HEK293 (cell line): ENCODE measurements at regions not wholly inside any gene's neighbourhood (a gene's known extent, or its start where the extent isn't known, plus 50 kb on each side); places are given as distances from the start of the nearest gene placed in this dataset.

Source experiments
- CTCF ChIA-PET: fragments of 350-600 bp; formaldehyde crosslinking; extraction: SDS; loops from one replicate; lab custom pipeline; 2021; ENCODE audit warnings: antibody characterized with exemption; lab: Yijun Ruan, JAX
- POLR2A ChIA-PET: fragments of 300-600 bp; formaldehyde crosslinking; extraction: SDS; loops from one replicate; lab custom pipeline; 2020; ENCODE audit warnings: antibody characterized with exemption, inconsistent platforms; lab: Yijun Ruan, JAX
- H3K27ac ChIP-seq: fragments of 200-500 bp; sonication (Bioruptor generic); 2 replicates; pipeline ENCODE4 v1.5.1; 2014; ENCODE audit warnings: low read depth, low read length, control low read depth, inconsistent platforms; ENCODE audit errors: extremely low read depth
- H3K36me3 ChIP-seq, 2 experiments: fragments of 200-500 bp in 1 of 2; sonication (Bioruptor generic) in 1 of 2; 1 replicate in 1 of 2; 2 replicates in 1 of 2; pipeline ENCODE4 v1.5.1; 2014 to 2017; ENCODE audit warnings: inconsistent platforms in 2 of 2, low read length in 2 of 2; ENCODE audit not compliant: control insufficient read depth in 2 of 2, insufficient read depth in 1 of 2
- H3K4me1 ChIP-seq: fragments of 200-500 bp; sonication (Bioruptor generic); 2 replicates; pipeline ENCODE4 v1.5.1; 2014; ENCODE audit warnings: mild to moderate bottlenecking, low read length, inconsistent platforms; ENCODE audit not compliant: control insufficient read depth, insufficient read depth
- H3K4me3 ChIP-seq: 2 replicates; pipeline ENCODE4 v1.5.1; 2011; ENCODE audit warnings: low read depth, mild to moderate bottlenecking, control low read depth, low read length, moderate library complexity
- H3K9me3 ChIP-seq: fragments of 200-500 bp; sonication (Bioruptor generic); 2 replicates; pipeline ENCODE4 v1.5.1; 2014; ENCODE audit warnings: low read depth, low read length, inconsistent platforms; ENCODE audit not compliant: control insufficient read depth, insufficient read depth
- GLI4 ChIP-seq: fragments of 450-650 bp; formaldehyde crosslinking; IDR thresholded peaks from 2 replicates; pipeline ENCODE4 v1.5.1; 2016; ENCODE audit warnings: missing biosample characterization, missing genetic modification characterization
- HOXA7 ChIP-seq: sonication (generic); formaldehyde crosslinking; IDR thresholded peaks from 2 replicates; pipeline ENCODE4 v1.8.1; 2022; ENCODE audit warnings: missing genetic modification reagents, borderline replicate concordance
- KLF1 ChIP-seq: fragments of 450-650 bp; formaldehyde crosslinking; IDR thresholded peaks from 2 replicates; pipeline ENCODE4 v1.5.1; 2016; ENCODE audit warnings: missing biosample characterization, missing genetic modification characterization
- KLF10 ChIP-seq: fragments of 450-650 bp; IDR thresholded peaks from 2 replicates; pipeline ENCODE4 v1.5.1; 2018; ENCODE audit warnings: missing biosample characterization, mild to moderate bottlenecking, missing genetic modification characterization
- KLF16 ChIP-seq: fragments of 450-650 bp; formaldehyde crosslinking; IDR thresholded peaks from 2 replicates; pipeline ENCODE4 v1.5.1; 2017; ENCODE audit warnings: missing biosample characterization, missing genetic modification characterization
- KLF17 ChIP-seq: fragments of 450-650 bp; formaldehyde crosslinking; IDR thresholded peaks from 2 replicates; pipeline ENCODE4 v1.5.1; 2016; ENCODE audit warnings: missing biosample characterization, missing genetic modification characterization
- SCRT2 ChIP-seq: fragments of 450-650 bp; formaldehyde crosslinking; IDR thresholded peaks from 2 replicates; pipeline ENCODE4 v1.5.1; 2016; ENCODE audit warnings: missing biosample characterization, missing genetic modification characterization
- SP2 ChIP-seq: fragments of 450-650 bp; formaldehyde crosslinking; IDR thresholded peaks from 2 replicates; pipeline ENCODE4 v1.5.1; 2016; ENCODE audit warnings: missing biosample characterization, missing genetic modification characterization
- WT1 ChIP-seq: fragments of 450-650 bp; formaldehyde crosslinking; IDR thresholded peaks from 2 replicates; pipeline ENCODE4 v1.5.1; 2016; ENCODE audit warnings: missing biosample characterization, missing genetic modification characterization
- ZBTB44 ChIP-seq: fragments of 450-650 bp; IDR thresholded peaks from 2 replicates; pipeline ENCODE4 v1.5.1; 2018; ENCODE audit warnings: missing biosample characterization, mild to moderate bottlenecking, missing genetic modification characterization
- ZBTB6 ChIP-seq: fragments of 450-650 bp; formaldehyde crosslinking; IDR thresholded peaks from 2 replicates; pipeline ENCODE4 v1.5.1; 2017; ENCODE audit warnings: missing biosample characterization, missing genetic modification characterization
- ZFP37 ChIP-seq: fragments of 450-650 bp; formaldehyde crosslinking; IDR thresholded peaks from 2 replicates; pipeline ENCODE4 v1.5.1; 2016; ENCODE audit warnings: missing biosample characterization, missing genetic modification characterization
- ZNF132 ChIP-seq: fragments of 450-650 bp; formaldehyde crosslinking; IDR thresholded peaks from 2 replicates; pipeline ENCODE4 v1.5.1; 2017; ENCODE audit warnings: missing biosample characterization, missing genetic modification characterization, borderline replicate concordance
- ZNF133 ChIP-seq: fragments of 450-650 bp; formaldehyde crosslinking; IDR thresholded peaks from 2 replicates; pipeline ENCODE4 v1.5.1; 2016; ENCODE audit warnings: missing biosample characterization, missing genetic modification characterization
- ZNF157 ChIP-seq: fragments of 450-650 bp; formaldehyde crosslinking; IDR thresholded peaks from 2 replicates; pipeline ENCODE4 v1.5.1; 2016; ENCODE audit warnings: missing biosample characterization, missing genetic modification characterization
- ZNF175 ChIP-seq: fragments of 450-650 bp; formaldehyde crosslinking; IDR thresholded peaks from 2 replicates; pipeline ENCODE4 v1.5.1; 2016; ENCODE audit warnings: missing biosample characterization, missing genetic modification characterization
- ZNF302 ChIP-seq: fragments of 450-650 bp; formaldehyde crosslinking; IDR thresholded peaks from 2 replicates; pipeline ENCODE4 v1.5.1; 2016; ENCODE audit warnings: missing biosample characterization, missing genetic modification characterization, low read depth
- ZNF341 ChIP-seq: fragments of 450-650 bp; formaldehyde crosslinking; IDR thresholded peaks from 2 replicates; pipeline ENCODE4; 2016; ENCODE audit warnings: low read depth, missing biosample characterization, missing genetic modification characterization
- ZNF37A ChIP-seq: fragments of 450-650 bp; IDR thresholded peaks from 2 replicates; pipeline ENCODE4 v1.5.1; 2018; ENCODE audit warnings: missing biosample characterization, missing genetic modification characterization
- ZNF394 ChIP-seq: fragments of 450-650 bp; formaldehyde crosslinking; IDR thresholded peaks from 2 replicates; pipeline ENCODE4 v1.5.1; 2016; ENCODE audit warnings: missing biosample characterization, missing genetic modification characterization, mild to moderate bottlenecking, moderate library complexity, borderline replicate concordance
- ZNF416 ChIP-seq: fragments of 450-650 bp; formaldehyde crosslinking; IDR thresholded peaks from 2 replicates; pipeline ENCODE4 v1.5.1; 2016; ENCODE audit warnings: missing biosample characterization, missing genetic modification characterization
- ZNF423 ChIP-seq: fragments of 450-650 bp; formaldehyde crosslinking; IDR thresholded peaks from 2 replicates; pipeline ENCODE4 v1.5.1; 2016; ENCODE audit warnings: missing biosample characterization, missing genetic modification characterization
- ZNF501 ChIP-seq: fragments of 450-650 bp; formaldehyde crosslinking; IDR thresholded peaks from 2 replicates; pipeline ENCODE4 v1.5.1; 2016; ENCODE audit warnings: missing biosample characterization, missing genetic modification characterization
- ZNF561 ChIP-seq: fragments of 450-650 bp; IDR thresholded peaks from 2 replicates; pipeline ENCODE4 v1.5.1; 2018; ENCODE audit warnings: missing biosample characterization, missing genetic modification characterization, borderline replicate concordance
- ZNF580 ChIP-seq: fragments of 450-650 bp; formaldehyde crosslinking; IDR thresholded peaks from 2 replicates; pipeline ENCODE4 v1.5.1; 2016; ENCODE audit warnings: missing biosample characterization, missing genetic modification characterization
- ZNF600 ChIP-seq: fragments of 450-650 bp; formaldehyde crosslinking; IDR thresholded peaks from 2 replicates; pipeline ENCODE4 v1.5.1; 2016; ENCODE audit warnings: missing biosample characterization, missing genetic modification characterization
- ZNF623 ChIP-seq: fragments of 450-650 bp; formaldehyde crosslinking; IDR thresholded peaks from 2 replicates; pipeline ENCODE4 v1.5.1; 2016; ENCODE audit warnings: missing biosample characterization, missing genetic modification characterization
- ZNF692 ChIP-seq: fragments of 450-650 bp; formaldehyde crosslinking; IDR thresholded peaks from 2 replicates; pipeline ENCODE4 v1.5.1; 2016; ENCODE audit warnings: missing biosample characterization, missing genetic modification characterization
- ZNF707 ChIP-seq: fragments of 450-650 bp; formaldehyde crosslinking; IDR thresholded peaks from 2 replicates; pipeline ENCODE4 v1.5.1; 2016; ENCODE audit warnings: missing biosample characterization, missing genetic modification characterization
- ZSCAN16 ChIP-seq: fragments of 450-650 bp; formaldehyde crosslinking; IDR thresholded peaks from 2 replicates; pipeline ENCODE4 v1.5.1; 2016; ENCODE audit warnings: missing biosample characterization, missing genetic modification characterization

GRCh38 chr3:126292318-126293070, 64.7 kb downstream of the KLF15 start:
- ChIA-PET POLR2A (no interaction called here), CTCF (interaction anchor here (0.6 kb wide), 1 partner anchor 113 kb away, joined by 3 read pairs; no protein-coding TSS in a partner anchor)
- TF ChIP-seq HOXA7 (CRISPR knock-in tag) (no peak), ZNF133 (tag by site-specific recombination) (no peak), ZSCAN16 (tag by site-specific recombination) (no peak), ZNF692 (tag by site-specific recombination) (no peak), SP2 (no peak), ZNF37A (tag by site-specific recombination) (no peak), KLF1 (tag by site-specific recombination) (no peak), ZNF600 (tag by site-specific recombination) (no peak), GLI4 (tag by site-specific recombination) (no peak), ZNF341 (tag by site-specific recombination) (no peak), ZNF423 (tag by site-specific recombination) (no peak)
- Histone ChIP-seq H3K27ac (no peak overlapping the region), H3K4me3 (no peak overlapping the region), H3K9me3 (no peaks in the 10 kb centered on the region), H3K4me1 (no peaks in the 10 kb centered on the region), H3K36me3 (no peaks in the 10 kb centered on the region)

- H3K36me3 ChIP-seq = no peaks in the 10 kb centered on the region
- TF ChIP-seq ZNF394 (tag by site-specific recombination) (no peak), ZFP37 (tag by site-specific recombination) (no peak), ZNF132 (tag by site-specific recombination) (no peak), SCRT2 (no peak), KLF10 (no peak), ZNF501 (tag by site-specific recombination) (no peak), WT1 (no peak), ZBTB6 (no peak)
- TF ChIP-seq, all 188 proteins: peak for 0
- Histone ChIP-seq H3K4me1 (no peaks in the 10 kb centered on the region), H3K9me3 (no peaks in the 10 kb centered on the region), H3K4me3 (no peak overlapping the region), H3K27ac (no peak overlapping the region)
- ChIA-PET CTCF (no interaction called here), POLR2A (no interaction called here)
Measured at GRCh38 chr3:126291537-126291936, 65.7 kb downstream of the KLF15 start.

- H3K27ac ChIP-seq = no peak overlapping the region
- POLR2A ChIA-PET = no interaction called here
- no peaks in the 10 kb centered on the region for H3K9me3 ChIP-seq
- no peak overlapping the region for H3K4me3 ChIP-seq
- H3K4me1 ChIP-seq = no peaks in the 10 kb centered on the region
- no peaks in the 10 kb centered on the region for H3K36me3 ChIP-seq
- CTCF ChIA-PET = no interaction called here
- no peak for TF ChIP-seq ZNF157 (tag by site-specific recombination)
- no peak for TF ChIP-seq ZNF623 (tag by site-specific recombination)
- no peak for TF ChIP-seq ZBTB44 (tag by site-specific recombination)
- TF ChIP-seq ZNF302 (tag by site-specific recombination) = no peak
- no peak for TF ChIP-seq ZNF175 (tag by site-specific recombination)
- TF ChIP-seq KLF16 (tag by site-specific recombination) = no peak
- no peak for TF ChIP-seq KLF17 (tag by site-specific recombination)
- no peak for TF ChIP-seq ZNF416 (tag by site-specific recombination)
- TF ChIP-seq ZNF561 (tag by site-specific recombination) = no peak
- no peak for TF ChIP-seq ZNF580 (tag by site-specific recombination)
- no peak for TF ChIP-seq ZNF707 (tag by site-specific recombination)
Measured at GRCh38 chr3:126291061-126291460, 66.1 kb downstream of the KLF15 start.
